Ascending aorta (tissue), 2 donors: ENCODE measurements at regions not wholly inside any gene's neighbourhood (a gene's known extent, or its start where the extent isn't known, plus 50 kb on each side); places are given as distances from the start of the nearest gene placed in this dataset.

ENCODE experiments used
- DNase-seq, 2 donors: peaks; one replicate each; pipeline ENCODE4 v3.0.0-alpha.2; 2019; ENCODE audit warnings: low spot score in 2 of 2
- H3K27ac ChIP-seq, 2 donors: fragments of 200-600 bp; sonication (generic); one replicate each; pipeline ENCODE4 v1.5.1; 2016 to 2017; ENCODE audit warnings: mild to moderate bottlenecking in 1 of 2
- H3K27me3 ChIP-seq: fragments of 200-600 bp; sonication (generic); one replicate; pipeline ENCODE4 v1.5.1; 2017
- H3K36me3 ChIP-seq, 2 donors: fragments of 200-600 bp; sonication (generic); one replicate each; pipeline ENCODE4 v1.5.1; 2016
- H3K4me1 ChIP-seq, 2 donors: fragments of 200-600 bp; sonication (generic); one replicate each; pipeline ENCODE4 v1.5.1; 2016 to 2017; ENCODE audit warnings: mild to moderate bottlenecking in 1 of 2
- H3K4me3 ChIP-seq, 2 donors: fragments of 200-600 bp; sonication (generic); one replicate each; pipeline ENCODE4 v1.5.1; 2016 to 2017; ENCODE audit warnings: mild to moderate bottlenecking in 1 of 2
- H3K9me3 ChIP-seq, 2 donors: fragments of 200-600 bp; sonication (generic); one replicate each; pipeline ENCODE4 v1.5.1; 2016
- intact Hi-C: fragments of 100-400 bp; cut with DNase I; formaldehyde crosslinking; loops from one replicate; pipeline ENCODE4 v1.15.1; 2023
- TF ChIP-seq, protein P1 (sequence below), 3 experiments: fragments of 200-600 bp in 2 of 3; fragments of 450-650 bp in 1 of 3; sonication (generic) in 2 of 3; IDR thresholded peaks; one replicate each; pipeline ENCODE4 v1.5.1; 2016 to 2019; ENCODE audit warnings: antibody characterized with exemption in 3 of 3, mild to moderate bottlenecking in 1 of 3, moderate library complexity in 1 of 3

DNA sequence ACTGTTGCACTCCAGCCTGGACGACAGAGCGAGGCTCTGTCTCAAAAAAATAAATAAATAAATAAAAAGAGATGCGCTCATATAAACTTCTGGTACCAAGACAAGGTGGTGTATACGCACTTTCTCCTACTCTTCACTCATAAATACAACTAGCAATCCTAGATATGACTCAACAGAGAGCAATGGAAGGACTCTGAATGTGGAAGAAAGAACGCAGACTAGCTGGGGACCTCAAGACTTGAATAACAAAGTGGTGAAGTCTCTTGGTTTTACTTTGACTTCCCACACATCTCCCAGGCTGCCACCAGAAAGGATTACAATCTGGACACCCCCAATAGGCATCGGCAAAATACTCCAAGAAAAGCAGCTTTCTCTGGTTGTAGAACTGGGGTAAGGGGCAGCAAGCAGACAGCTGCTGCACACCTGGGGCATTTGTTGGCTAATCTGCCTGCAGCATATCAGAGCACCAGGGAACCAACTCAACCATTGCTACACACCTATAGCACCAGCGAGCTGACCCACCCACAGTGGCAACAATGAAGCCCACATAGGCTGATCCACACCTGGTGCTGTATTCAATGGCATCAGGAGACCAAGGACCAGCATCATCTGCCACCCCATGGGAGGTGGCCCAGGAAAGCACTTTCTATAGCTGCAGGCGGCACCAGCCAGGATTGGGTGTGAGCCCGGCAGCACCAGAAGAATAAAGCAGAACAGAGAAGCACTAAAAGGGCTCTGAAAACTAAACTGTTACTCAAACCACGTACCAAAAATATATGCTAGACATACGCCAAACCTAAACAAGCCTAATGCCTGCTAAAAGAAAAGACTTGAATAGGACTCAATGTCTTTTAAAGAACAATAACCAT, 1231.7 kb upstream of the TMEM132C start:
- intact Hi-C loops, result no loop called here
- DNase-seq, result no peak

DNA sequence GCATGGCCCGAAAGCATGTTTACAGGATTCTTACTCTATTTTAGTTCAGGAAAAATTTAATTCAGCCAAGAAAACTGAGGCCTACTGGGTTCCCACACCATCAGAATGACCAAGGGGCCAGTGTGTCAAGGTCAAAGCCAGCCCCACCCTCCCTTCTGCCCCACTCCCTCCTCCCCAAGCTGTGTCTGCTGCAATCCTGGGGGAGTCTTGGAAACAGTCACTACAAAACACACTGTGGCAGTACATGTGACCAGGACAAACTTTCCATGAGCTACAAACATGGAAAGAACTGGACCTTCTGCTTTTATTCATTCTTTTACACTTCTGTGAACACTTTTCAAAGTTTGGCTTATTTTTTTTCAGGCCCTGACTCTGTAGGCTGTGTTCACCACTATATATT, 1228.8 kb upstream of the TMEM132C start:
- TF ChIP-seq, protein P1, sequence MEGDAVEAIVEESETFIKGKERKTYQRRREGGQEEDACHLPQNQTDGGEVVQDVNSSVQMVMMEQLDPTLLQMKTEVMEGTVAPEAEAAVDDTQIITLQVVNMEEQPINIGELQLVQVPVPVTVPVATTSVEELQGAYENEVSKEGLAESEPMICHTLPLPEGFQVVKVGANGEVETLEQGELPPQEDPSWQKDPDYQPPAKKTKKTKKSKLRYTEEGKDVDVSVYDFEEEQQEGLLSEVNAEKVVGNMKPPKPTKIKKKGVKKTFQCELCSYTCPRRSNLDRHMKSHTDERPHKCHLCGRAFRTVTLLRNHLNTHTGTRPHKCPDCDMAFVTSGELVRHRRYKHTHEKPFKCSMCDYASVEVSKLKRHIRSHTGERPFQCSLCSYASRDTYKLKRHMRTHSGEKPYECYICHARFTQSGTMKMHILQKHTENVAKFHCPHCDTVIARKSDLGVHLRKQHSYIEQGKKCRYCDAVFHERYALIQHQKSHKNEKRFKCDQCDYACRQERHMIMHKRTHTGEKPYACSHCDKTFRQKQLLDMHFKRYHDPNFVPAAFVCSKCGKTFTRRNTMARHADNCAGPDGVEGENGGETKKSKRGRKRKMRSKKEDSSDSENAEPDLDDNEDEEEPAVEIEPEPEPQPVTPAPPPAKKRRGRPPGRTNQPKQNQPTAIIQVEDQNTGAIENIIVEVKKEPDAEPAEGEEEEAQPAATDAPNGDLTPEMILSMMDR (IDR thresholded peaks at IDR 0.05), result no peak
- Histone ChIP-seq H3K4me1 (no peaks in the 10 kb centered on the region), H3K9me3 (no peaks in the 10 kb centered on the region), H3K27me3 (no peaks in the 10 kb centered on the region), H3K36me3 (no peaks in the 10 kb centered on the region), H3K4me3 (no peak overlapping the region), H3K27ac (no peak overlapping the region)
- intact Hi-C loops, result no loop called here
- DNase-seq, result no peak

More for the DNA sequence above, 1231.7 kb upstream of the TMEM132C start:
- H3K4me1 ChIP-seq, result no peaks in the 10 kb centered on the region
- no peaks in the 10 kb centered on the region for H3K9me3 ChIP-seq
- TF ChIP-seq, protein P1 (IDR thresholded peaks at IDR 0.05), result no peak
- H3K27ac ChIP-seq, result no peak overlapping the region
- H3K36me3 ChIP-seq, result no peaks in the 10 kb centered on the region
- H3K4me3 ChIP-seq, result no peak overlapping the region
- H3K27me3 ChIP-seq, result no peaks in the 10 kb centered on the region

DNA sequence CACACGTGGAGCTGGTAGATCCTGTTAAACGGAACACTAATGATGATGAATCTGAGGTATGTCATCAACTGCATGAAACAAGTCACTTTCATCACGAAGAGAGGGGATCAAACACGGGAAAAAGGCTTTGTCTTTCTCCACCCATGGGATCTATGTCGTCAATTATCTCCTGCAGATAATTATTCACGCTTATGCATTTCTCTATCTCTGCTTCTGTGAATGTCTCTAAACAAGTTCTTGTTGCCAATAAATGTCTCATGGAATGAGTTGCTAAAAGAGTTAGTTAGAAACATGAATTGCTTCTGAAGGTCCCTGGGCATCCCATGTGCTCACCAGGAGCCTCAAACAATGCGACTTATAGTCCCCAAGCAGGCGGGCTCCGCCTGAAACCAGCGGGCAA, 1228.2 kb upstream of the TMEM132C start:
- Histone ChIP-seq H3K4me1 (no peaks in the 10 kb centered on the region), H3K27me3 (no peaks in the 10 kb centered on the region), H3K9me3 (no peaks in the 10 kb centered on the region), H3K27ac (no peak overlapping the region), H3K4me3 (no peak overlapping the region), H3K36me3 (no peaks in the 10 kb centered on the region)
- TF ChIP-seq, protein P1 (IDR thresholded peaks at IDR 0.05), result no peak
- intact Hi-C loops, result no loop called here
- no peak for DNase-seq

DNA sequence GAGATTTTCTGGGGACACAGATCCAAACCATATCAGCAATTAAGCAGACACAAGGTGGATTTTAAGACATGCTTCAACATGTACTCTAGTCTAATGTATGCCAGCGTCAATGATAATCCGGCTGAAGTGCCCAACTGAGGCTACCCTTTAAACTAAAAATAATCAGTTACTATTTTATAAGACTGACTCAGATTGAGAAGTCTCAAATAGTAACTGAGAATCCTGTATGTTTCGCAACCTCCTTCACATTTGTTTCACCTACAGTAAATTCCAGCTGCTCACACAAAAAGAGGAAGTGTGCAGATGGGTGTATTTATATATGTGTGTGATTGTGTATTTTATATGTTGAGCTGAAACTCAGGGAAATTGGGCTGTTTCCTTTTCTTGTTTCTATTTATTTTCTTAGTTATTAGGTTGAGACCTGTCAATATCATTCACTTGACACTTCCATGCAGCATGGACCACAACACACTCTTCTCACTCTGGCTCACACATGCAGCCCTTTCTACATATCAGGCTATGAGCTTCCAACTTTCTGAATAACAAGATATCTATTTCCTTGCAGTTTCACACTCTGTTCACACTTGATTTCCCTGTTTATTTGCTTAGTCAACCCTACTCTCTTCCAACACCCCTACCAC, 1224.9 kb upstream of the TMEM132C start:
- intact Hi-C loops, result no loop called here
- Histone ChIP-seq H3K4me1 (no peaks in the 10 kb centered on the region), H3K36me3 (no peaks in the 10 kb centered on the region), H3K27ac (no peak overlapping the region), H3K4me3 (no peak overlapping the region), H3K9me3 (no peaks in the 10 kb centered on the region), H3K27me3 (no peaks in the 10 kb centered on the region)
- TF ChIP-seq, protein P1 (IDR thresholded peaks at IDR 0.05), result no peak
- no peak for DNase-seq

DNA sequence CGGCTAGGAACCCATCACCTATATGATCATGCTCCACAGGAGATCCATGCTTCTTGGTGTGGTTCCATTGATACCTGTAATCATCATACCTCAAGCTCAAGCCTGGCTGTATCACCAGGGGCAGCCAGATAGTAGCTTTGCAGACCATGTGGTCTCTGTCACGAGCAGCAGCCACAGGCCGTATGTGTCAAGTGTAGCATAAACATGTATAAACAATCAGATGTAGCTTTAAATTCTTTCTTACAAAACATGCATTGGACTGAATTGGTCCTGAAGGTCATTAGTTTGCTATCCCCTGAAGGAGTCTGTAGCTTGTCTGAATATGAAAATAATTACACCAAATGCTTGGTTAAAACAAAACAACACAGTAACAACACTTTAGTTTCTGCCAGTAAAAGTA, 1223.2 kb upstream of the TMEM132C start:
- Histone ChIP-seq H3K36me3 (no peaks in the 10 kb centered on the region), H3K27me3 (no peaks in the 10 kb centered on the region), H3K27ac (no peak overlapping the region), H3K9me3 (no peaks in the 10 kb centered on the region), H3K4me3 (no peak overlapping the region), H3K4me1 (no peaks in the 10 kb centered on the region)
- DNase-seq, result no peak
- TF ChIP-seq, protein P1 (IDR thresholded peaks at IDR 0.05), result no peak
- intact Hi-C loops, result no loop called here
